H9 (cell line): ENCODE measurements at regions not wholly inside any gene's neighbourhood (a gene's known extent, or its start where the extent isn't known, plus 50 kb on each side); places are given as distances from the start of the nearest gene placed in this dataset.

Experiments used
- DNase-seq: peaks from one replicate; pipeline ENCODE4 v3.0.0-alpha.2; 2017
- H2AFZ ChIP-seq: one replicate; pipeline ENCODE4 v1.6.1; 2013; ENCODE audit warnings: mild to moderate bottlenecking, low read length, control low read depth, moderate library complexity
- H2AK5ac ChIP-seq: 2 replicates; pipeline ENCODE4 v1.6.1; 2013; ENCODE audit warnings: low read length, control low read depth, mixed read lengths; ENCODE audit not compliant: insufficient read length
- H2BK120ac ChIP-seq: one replicate; pipeline ENCODE4 v1.6.1; 2013; ENCODE audit warnings: low read depth, mild to moderate bottlenecking, low read length, control low read depth, inconsistent platforms; ENCODE audit not compliant: poor library complexity, severe bottlenecking
- H2BK12ac ChIP-seq: 2 replicates; pipeline ENCODE4 v1.6.1; 2013; ENCODE audit warnings: low read length, control low read depth, mixed read lengths, low read depth; ENCODE audit not compliant: insufficient read length
- H2BK15ac ChIP-seq: 2 replicates; pipeline ENCODE4 v1.6.1; 2013; ENCODE audit warnings: low read depth, low read length, control low read depth
- H2BK20ac ChIP-seq: one replicate; pipeline ENCODE4 v1.6.1; 2013; ENCODE audit warnings: low read depth, mild to moderate bottlenecking, low read length, control low read depth, inconsistent platforms; ENCODE audit not compliant: poor library complexity, severe bottlenecking
- H2BK5ac ChIP-seq: 2 replicates; pipeline ENCODE4 v1.6.1; 2013; ENCODE audit warnings: low read length, control low read depth, mixed read lengths; ENCODE audit not compliant: insufficient read length
- H3K14ac ChIP-seq: 2 replicates; pipeline ENCODE4 v1.6.1; 2013; ENCODE audit warnings: low read length, control low read depth; ENCODE audit not compliant: insufficient read depth
- H3K18ac ChIP-seq: 2 replicates; pipeline ENCODE4 v1.6.1; 2013; ENCODE audit warnings: low read depth, mild to moderate bottlenecking, mixed read lengths, low read length, control low read depth; ENCODE audit not compliant: insufficient read length
- H3K23ac ChIP-seq: 2 replicates; pipeline ENCODE4 v1.6.1; 2013; ENCODE audit warnings: low read length, control low read depth, mixed read lengths, low read depth; ENCODE audit not compliant: insufficient read length
- H3K23me2 ChIP-seq: 2 replicates; pipeline ENCODE4 v1.6.1; 2013; ENCODE audit warnings: low read depth, mild to moderate bottlenecking, mixed read lengths, low read length, control low read depth; ENCODE audit not compliant: insufficient read length, poor library complexity, severe bottlenecking
- H3K27ac ChIP-seq: 2 replicates; pipeline ENCODE4 v1.5.1; 2013; ENCODE audit warnings: low read length, control low read depth, mixed read lengths, low read depth; ENCODE audit not compliant: insufficient read length
- H3K27me3 ChIP-seq: 2 replicates; pipeline ENCODE4 v1.6.1; 2013; ENCODE audit warnings: low read length, control low read depth, inconsistent platforms; ENCODE audit not compliant: insufficient read depth
- H3K4ac ChIP-seq: 2 replicates; pipeline ENCODE4 v1.6.1; 2013; ENCODE audit warnings: low read depth, mild to moderate bottlenecking, control low read depth, inconsistent platforms, low read length, moderate library complexity
- H3K4me1 ChIP-seq: 2 replicates; pipeline ENCODE4 v1.6.1; 2013; ENCODE audit warnings: low read length, control low read depth, inconsistent platforms; ENCODE audit not compliant: insufficient read depth
- H3K4me2 ChIP-seq: 2 replicates; pipeline ENCODE4 v1.6.1; 2013; ENCODE audit warnings: low read length, control low read depth, mixed read lengths; ENCODE audit not compliant: insufficient read length, insufficient read depth
- H3K56ac ChIP-seq: 2 replicates; pipeline ENCODE4 v1.6.1; 2013; ENCODE audit warnings: low read depth, mild to moderate bottlenecking, mixed read lengths, low read length, control low read depth; ENCODE audit not compliant: insufficient read length
- H3K79me1 ChIP-seq: 2 replicates; pipeline ENCODE4 v1.6.1; 2013; ENCODE audit warnings: low read depth, mild to moderate bottlenecking, moderate library complexity, low read length, control low read depth, inconsistent platforms; ENCODE audit not compliant: insufficient read depth, poor library complexity, severe bottlenecking
- H3K79me2 ChIP-seq: 2 replicates; pipeline ENCODE4 v1.6.1; 2013; ENCODE audit warnings: low read length, control low read depth, inconsistent platforms; ENCODE audit not compliant: insufficient read depth
- H3K9ac ChIP-seq: 2 replicates; pipeline ENCODE4 v1.6.1; 2013; ENCODE audit warnings: low read length, control low read depth, mixed read lengths; ENCODE audit not compliant: insufficient read length; ENCODE audit errors: extremely low read depth
- H3K9me3 ChIP-seq: one replicate; pipeline ENCODE4 v1.6.1; 2013; ENCODE audit warnings: low read depth, low read length, inconsistent platforms; ENCODE audit not compliant: control insufficient read depth
- H3T11ph ChIP-seq: one replicate; pipeline ENCODE4 v1.6.1; 2013; ENCODE audit warnings: mild to moderate bottlenecking, low read length, control low read depth, inconsistent platforms
- H4K20me1 ChIP-seq: one replicate; pipeline ENCODE4 v1.6.1; 2013; ENCODE audit not compliant: control insufficient read depth, insufficient read length, insufficient read depth
- H4K5ac ChIP-seq: 2 replicates; pipeline ENCODE4 v1.6.1; 2013; ENCODE audit warnings: low read depth, mild to moderate bottlenecking, mixed read lengths, low read length, control low read depth; ENCODE audit not compliant: insufficient read length
- H4K8ac ChIP-seq: replicated peaks from 2 replicates; pipeline ENCODE4 v1.6.1; 2013; ENCODE audit warnings: low read length, control low read depth, mixed read lengths, low read depth; ENCODE audit not compliant: insufficient read length
- H4K91ac ChIP-seq: 2 replicates; pipeline ENCODE4 v1.6.1; 2013; ENCODE audit warnings: low read depth, mild to moderate bottlenecking, moderate library complexity, mixed read lengths, low read length, control low read depth; ENCODE audit not compliant: insufficient read length
- H3K27ac Mint-ChIP-seq, 3 experiments: 2 replicates in 2 of 3; 3 replicates in 1 of 3; pipeline ENCODE4 v1.8.0; 2020 to 2021; ENCODE audit warnings: mixed read lengths in 3 of 3, mild to moderate bottlenecking in 1 of 3, moderate library complexity in 1 of 3
- H3K27me3 Mint-ChIP-seq: 2 replicates; pipeline ENCODE4 v1.8.0; 2021; ENCODE audit warnings: low read depth, mild to moderate bottlenecking, moderate library complexity, mixed read lengths
- H3K36me3 Mint-ChIP-seq, 3 experiments: 2 replicates in 2 of 3; 3 replicates in 1 of 3; pipeline ENCODE4 v1.8.0; 2020 to 2021; ENCODE audit warnings: low read depth in 3 of 3, mixed read lengths in 3 of 3; ENCODE audit not compliant: insufficient read depth in 1 of 3
- H3K4me1 Mint-ChIP-seq, 2 experiments: 2 replicates each; pipeline ENCODE4 v1.8.0; 2020; ENCODE audit warnings: mixed read lengths in 2 of 2
- H3K4me3 Mint-ChIP-seq, 2 experiments: 2 replicates in 1 of 2; 3 replicates in 1 of 2; pipeline ENCODE4 v1.8.0; 2020 to 2021; ENCODE audit warnings: mild to moderate bottlenecking in 2 of 2, mixed read lengths in 2 of 2, moderate library complexity in 1 of 2
- H3K9me3 Mint-ChIP-seq, 2 experiments: 2 replicates in 1 of 2; 3 replicates in 1 of 2; pipeline ENCODE4 v1.8.0; 2020; ENCODE audit warnings: mild to moderate bottlenecking in 2 of 2, mixed read lengths in 2 of 2, moderate library complexity in 1 of 2
- WGBS: extraction: QIAGEN DNeasy Blood & Tissue Kit; methylation state at CpG from one replicate; pipeline ENCODE4 v1.1.7; 2013; ENCODE audit warnings: missing lambda C conversion rate, low lambda C conversion rate, mixed read lengths; ENCODE audit not compliant: insufficient read length; ENCODE audit errors: extremely low coverage; 5-methylcytosine and 5-hydroxymethylcytosine counted together
- TF ChIP-seq, protein P1 (sequence below): fragments of 200-600 bp; sonication (generic); conservative IDR thresholded peaks from 3 replicates; pipeline ENCODE4 v1.8.0; 2021; ENCODE audit warnings: antibody characterized with exemption, mild to moderate bottlenecking

GRCh38 chr11:25755918-25756584 lies 575.9 kb upstream of the ANO3 start:
- no peak overlapping the region for H2AK5ac ChIP-seq
- WGBS, result no CpG with 5 or more reads among the region's 23 CpGs
- Mint-ChIP-seq H3K9me3 (peaks cover 23 to 25% of the 10 kb centered on the region in 2 experiments), H3K27ac (no peak overlapping the region), H3K4me1 (no peaks in the 10 kb centered on the region), H3K4me3 (no peak overlapping the region), H3K27me3 (no peaks in the 10 kb centered on the region; the same call in 1 of the 2 replicates), H3K36me3 (peaks cover 9 to 27% (median 18%) of the 10 kb centered on the region in 3 experiments; a peak in 6 of 7 replicates)
- H3K14ac ChIP-seq, result no peak overlapping the region
- no peak overlapping the region for H2BK15ac ChIP-seq
- no peak overlapping the region for H4K91ac ChIP-seq
- H3K4me1 ChIP-seq, result no peaks in the 10 kb centered on the region
- H2BK12ac ChIP-seq, result no peak overlapping the region
- DNase-seq, result no peak
- H3K9ac ChIP-seq, result no peak overlapping the region
- H4K20me1 ChIP-seq, result no peaks in the 10 kb centered on the region
- H3K27ac ChIP-seq, result no peak overlapping the region
- H3K4me2 ChIP-seq, result no peak overlapping the region
- H2BK5ac ChIP-seq, result no peak overlapping the region
- H4K5ac ChIP-seq, result no peak overlapping the region
- H3K23me2 ChIP-seq, result no peaks in the 10 kb centered on the region
- no peak overlapping the region for H3K18ac ChIP-seq
- H3K56ac ChIP-seq, result no peak overlapping the region
- no peak overlapping the region for H3T11ph ChIP-seq
- no peaks in the 10 kb centered on the region for H3K9me3 ChIP-seq
- H3K4ac ChIP-seq, result no peak overlapping the region
- H2BK120ac ChIP-seq, result no peak overlapping the region
- H3K23ac ChIP-seq, result no peak overlapping the region
- no peak overlapping the region for H4K8ac ChIP-seq
- H2BK20ac ChIP-seq, result no peak overlapping the region
- H3K27me3 ChIP-seq, result no peaks in the 10 kb centered on the region
- TF ChIP-seq, protein P1, sequence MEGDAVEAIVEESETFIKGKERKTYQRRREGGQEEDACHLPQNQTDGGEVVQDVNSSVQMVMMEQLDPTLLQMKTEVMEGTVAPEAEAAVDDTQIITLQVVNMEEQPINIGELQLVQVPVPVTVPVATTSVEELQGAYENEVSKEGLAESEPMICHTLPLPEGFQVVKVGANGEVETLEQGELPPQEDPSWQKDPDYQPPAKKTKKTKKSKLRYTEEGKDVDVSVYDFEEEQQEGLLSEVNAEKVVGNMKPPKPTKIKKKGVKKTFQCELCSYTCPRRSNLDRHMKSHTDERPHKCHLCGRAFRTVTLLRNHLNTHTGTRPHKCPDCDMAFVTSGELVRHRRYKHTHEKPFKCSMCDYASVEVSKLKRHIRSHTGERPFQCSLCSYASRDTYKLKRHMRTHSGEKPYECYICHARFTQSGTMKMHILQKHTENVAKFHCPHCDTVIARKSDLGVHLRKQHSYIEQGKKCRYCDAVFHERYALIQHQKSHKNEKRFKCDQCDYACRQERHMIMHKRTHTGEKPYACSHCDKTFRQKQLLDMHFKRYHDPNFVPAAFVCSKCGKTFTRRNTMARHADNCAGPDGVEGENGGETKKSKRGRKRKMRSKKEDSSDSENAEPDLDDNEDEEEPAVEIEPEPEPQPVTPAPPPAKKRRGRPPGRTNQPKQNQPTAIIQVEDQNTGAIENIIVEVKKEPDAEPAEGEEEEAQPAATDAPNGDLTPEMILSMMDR, result no peak
- H3K79me2 ChIP-seq, result no peaks in the 10 kb centered on the region
- no peak overlapping the region for H2AFZ ChIP-seq
- H3K79me1 ChIP-seq, result no peaks in the 10 kb centered on the region
